ENCODE measurements at regions not wholly inside any gene's neighbourhood (a gene's known extent, or its start where the extent isn't known, plus 50 kb on each side); places are given as distances from the start of the nearest gene placed in this dataset.
A peak's percentile ranks its signal among the peaks of the same experiment; 100 is the strongest.

DNA sequence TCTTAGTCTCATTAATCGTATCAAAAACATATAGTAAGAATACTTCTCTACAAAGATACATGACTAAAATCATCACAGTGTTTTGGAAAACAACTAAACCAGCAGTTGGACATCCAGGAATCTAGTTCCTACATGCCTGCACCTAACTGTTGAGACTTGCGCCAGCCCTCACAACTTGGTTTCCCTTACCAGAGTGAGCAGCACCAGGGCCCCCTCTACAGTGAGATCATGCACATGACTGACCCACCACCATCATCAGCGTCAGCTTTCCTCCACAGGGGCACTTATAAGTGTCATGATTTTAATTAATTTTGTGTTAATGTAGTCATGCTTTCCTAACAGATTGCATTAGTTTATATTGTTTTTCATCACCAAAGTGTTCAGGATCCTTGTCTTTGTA lies 1322.0 kb downstream of the EFNB2 start:
- Histone ChIP-seq H3K9me3 (no peaks in the 10 kb centered on the region), H3K4me1 (no peaks in the 10 kb centered on the region), H3K4me3 (replicated peaks in 1 of 3) (no peak overlapping the region), H3K27ac (no peak overlapping the region), H3K36me3 (no peaks in the 10 kb centered on the region), H3K27me3 (no peaks in the 10 kb centered on the region)
- intact Hi-C loops (cut with DNase I) = no loop called here
- WGBS, 2 donors = 95 to 96% methylated on average over 3 of the region's 3 CpGs
- TF ChIP-seq, protein P1, sequence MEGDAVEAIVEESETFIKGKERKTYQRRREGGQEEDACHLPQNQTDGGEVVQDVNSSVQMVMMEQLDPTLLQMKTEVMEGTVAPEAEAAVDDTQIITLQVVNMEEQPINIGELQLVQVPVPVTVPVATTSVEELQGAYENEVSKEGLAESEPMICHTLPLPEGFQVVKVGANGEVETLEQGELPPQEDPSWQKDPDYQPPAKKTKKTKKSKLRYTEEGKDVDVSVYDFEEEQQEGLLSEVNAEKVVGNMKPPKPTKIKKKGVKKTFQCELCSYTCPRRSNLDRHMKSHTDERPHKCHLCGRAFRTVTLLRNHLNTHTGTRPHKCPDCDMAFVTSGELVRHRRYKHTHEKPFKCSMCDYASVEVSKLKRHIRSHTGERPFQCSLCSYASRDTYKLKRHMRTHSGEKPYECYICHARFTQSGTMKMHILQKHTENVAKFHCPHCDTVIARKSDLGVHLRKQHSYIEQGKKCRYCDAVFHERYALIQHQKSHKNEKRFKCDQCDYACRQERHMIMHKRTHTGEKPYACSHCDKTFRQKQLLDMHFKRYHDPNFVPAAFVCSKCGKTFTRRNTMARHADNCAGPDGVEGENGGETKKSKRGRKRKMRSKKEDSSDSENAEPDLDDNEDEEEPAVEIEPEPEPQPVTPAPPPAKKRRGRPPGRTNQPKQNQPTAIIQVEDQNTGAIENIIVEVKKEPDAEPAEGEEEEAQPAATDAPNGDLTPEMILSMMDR (IDR thresholded peaks at IDR 0.05) = no peak
- TF ChIP-seq POLR2A (IDR thresholded peaks at IDR 0.05) = no peak
- no peak for DNase-seq

DNA sequence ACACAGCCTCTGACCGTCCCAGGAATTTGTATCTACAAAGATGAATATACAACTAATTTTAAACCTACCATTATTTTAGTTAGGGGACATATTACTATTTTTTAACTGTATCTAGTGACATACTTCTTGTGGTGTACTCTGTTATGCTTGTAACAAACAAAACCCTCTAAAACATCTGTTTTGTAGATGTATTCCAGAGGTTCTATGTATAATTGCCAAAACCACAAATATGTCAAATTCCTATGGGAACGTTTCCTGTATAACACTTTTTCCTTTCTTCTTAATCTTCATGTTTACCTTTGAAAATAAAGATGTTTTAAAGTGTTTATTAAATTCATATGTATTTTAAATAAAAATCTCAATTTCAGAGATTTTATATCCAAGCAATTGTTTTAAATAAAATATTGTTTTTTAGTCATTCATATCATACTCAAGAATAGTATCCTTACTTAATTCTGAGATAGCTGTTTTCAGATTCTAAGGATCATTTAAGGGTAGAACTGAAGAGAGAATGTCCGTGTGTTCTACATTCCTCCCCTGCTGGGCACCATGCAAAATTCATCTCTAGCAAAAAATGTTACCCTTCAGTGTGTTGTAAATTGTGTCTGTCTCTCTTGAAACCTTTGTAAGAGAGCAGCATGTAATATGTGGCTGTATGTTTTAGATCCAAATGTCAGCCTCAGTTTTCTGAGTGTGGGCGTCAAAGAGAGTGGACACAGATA lies 1327.7 kb downstream of the EFNB2 start:
- 60 to 86% methylated on average over 4 of the region's 4 CpGs for WGBS, 2 donors
- TF ChIP-seq, protein P1 (IDR thresholded peaks at IDR 0.05) = no peak
- Histone ChIP-seq H3K27ac (no peak overlapping the region), H3K9me3 (no peaks in the 10 kb centered on the region), H3K4me1 (no peaks in the 10 kb centered on the region), H3K4me3 (replicated peaks in 1 of 3) (no peak overlapping the region), H3K27me3 (no peaks in the 10 kb centered on the region), H3K36me3 (no peaks in the 10 kb centered on the region)
- intact Hi-C loops (cut with DNase I) = no loop called here
- DNase-seq = no peak

- Histone ChIP-seq H3K9me3 (no peaks in the 10 kb centered on the region), H3K27me3 (no peaks in the 10 kb centered on the region), H3K4me1 (no peaks in the 10 kb centered on the region), H3K27ac (no peak overlapping the region), H3K36me3 (no peaks in the 10 kb centered on the region), H3K4me3 (replicated peaks in 1 of 3) (no peak overlapping the region)
- TF ChIP-seq, protein P1 (IDR thresholded peaks at IDR 0.05) = peak in 3 of 6 experiments; percentile 36 to 49 (median 38)
- TF ChIP-seq POLR2A (IDR thresholded peaks at IDR 0.05) = no peak
- no peak for DNase-seq
- intact Hi-C loops (cut with DNase I) = no loop called here
Observed at GRCh38 chr13:105202354-105202753, 1333.1 kb downstream of the EFNB2 start.

- H3K36me3 ChIP-seq = no peaks in the 10 kb centered on the region
- no peak for DNase-seq
- TF ChIP-seq, protein P1 (IDR thresholded peaks at IDR 0.05) = no peak
- TF ChIP-seq POLR2A (IDR thresholded peaks at IDR 0.05) = no peak
- no peaks in the 10 kb centered on the region for H3K27me3 ChIP-seq
- H3K4me1 ChIP-seq = no peaks in the 10 kb centered on the region
- WGBS, 2 donors = 82 to 83% methylated on average over 3 of the region's 3 CpGs
- intact Hi-C loops (cut with DNase I) = no loop called here
- no peak overlapping the region for H3K27ac ChIP-seq
- H3K4me3 ChIP-seq (replicated peaks in 1 of 3) = no peak overlapping the region
- no peaks in the 10 kb centered on the region for H3K9me3 ChIP-seq
Observed at GRCh38 chr13:105201351-105201750, 1334.1 kb downstream of the EFNB2 start.

GRCh38 chr13:105200181-105200580 lies 1335.3 kb downstream of the EFNB2 start:
- Histone ChIP-seq H3K27ac (no peak overlapping the region), H3K36me3 (no peaks in the 10 kb centered on the region), H3K27me3 (no peaks in the 10 kb centered on the region), H3K4me3 (replicated peaks in 1 of 3) (no peak overlapping the region), H3K4me1 (no peaks in the 10 kb centered on the region), H3K9me3 (no peaks in the 10 kb centered on the region)
- no peak for DNase-seq
- TF ChIP-seq POLR2A (IDR thresholded peaks at IDR 0.05) = no peak
- TF ChIP-seq, protein P1 (IDR thresholded peaks at IDR 0.05) = no peak
- WGBS, 2 donors = 73 to 76% methylated on average over 4 of the region's 4 CpGs
- intact Hi-C loops (cut with DNase I) = no loop called here

All from thyroid gland (tissue), 4 donors.